ENCODE measurements at regions not wholly inside any gene's neighbourhood (a gene's known extent, or its start where the extent isn't known, plus 50 kb on each side); places are given as distances from the start of the nearest gene placed in this dataset.

- no peak for TF ChIP-seq POLR2A (IDR thresholded peaks at IDR 0.05)
- no peak for TF ChIP-seq CTCF (IDR thresholded peaks at IDR 0.05)
These were observed 63.3 kb upstream of the LARGE1 start for GRCh38 chr22:33983558-33983957.
